ENCODE measurements at regions not wholly inside any gene's neighbourhood (a gene's known extent, or its start where the extent isn't known, plus 50 kb on each side); places are given as distances from the start of the nearest gene placed in this dataset.

DNA sequence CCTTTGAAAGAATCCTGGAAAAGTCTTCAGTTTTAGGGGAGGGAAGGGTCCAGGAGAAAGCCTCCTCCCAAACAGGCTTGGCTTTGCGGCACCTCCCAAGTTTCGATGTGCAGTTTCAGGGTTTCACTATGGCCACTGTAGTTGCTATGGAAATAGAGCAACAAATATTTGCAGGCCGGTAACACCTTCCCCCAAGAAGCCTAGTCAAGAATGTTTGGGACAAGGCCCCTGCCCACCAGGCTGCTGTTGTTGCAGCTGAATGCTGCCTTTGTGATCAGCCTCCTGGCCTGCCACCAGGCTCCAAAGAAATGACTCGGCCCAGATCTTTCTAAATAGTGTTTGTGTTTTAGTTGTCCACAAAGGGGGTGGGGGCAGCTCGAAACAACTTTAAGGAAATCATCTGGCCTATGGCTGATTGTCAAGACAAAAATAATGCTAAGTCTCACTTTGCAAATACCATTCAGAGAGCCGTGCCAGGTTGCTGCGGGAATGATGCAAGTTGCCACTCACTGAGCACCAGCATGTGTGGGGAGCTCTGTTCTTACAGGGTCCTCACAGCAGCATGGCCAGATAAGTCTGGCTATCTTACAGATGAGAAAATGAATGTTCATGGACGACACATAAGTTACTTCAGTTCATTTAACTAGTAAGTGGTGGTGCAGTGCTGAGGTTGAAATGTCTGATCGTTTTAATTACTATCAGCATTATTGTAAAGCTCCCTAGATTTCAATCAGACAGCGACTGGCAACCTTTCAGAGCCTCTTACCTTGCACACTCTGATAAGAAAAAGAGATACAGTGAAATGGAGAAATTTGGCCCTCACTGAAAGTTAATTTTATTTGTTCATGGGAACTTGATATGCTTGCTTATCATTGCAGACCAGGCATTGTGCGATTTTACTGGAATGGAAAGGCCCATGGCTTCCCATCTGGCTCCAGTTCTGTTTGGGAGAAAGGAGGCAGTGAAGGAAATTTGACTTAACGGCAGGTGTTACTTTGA, 91.2 kb upstream of the JUN start (continued):
- TF ChIP-seq CHD7 (IDR thresholded peaks at IDR 0.05; ENCODE audit: insufficient replicate concordance, low read length) (peak; percentile 29), TCF12 (IDR thresholded peaks at IDR 0.05; ENCODE audit: low read depth, low read length) (0 out of 2 replicates have a peak, but pooled peaks have one; percentile 27), ASH2L (IDR thresholded peaks at IDR 0.05; ENCODE audit: low read length) (peak; percentile 98), ZNF274 (IDR thresholded peaks at IDR 0.05; ENCODE audit: borderline replicate concordance, extremely low read depth, low read length) (no peak), EP300 (IDR thresholded peaks at IDR 0.05; ENCODE audit: borderline replicate concordance in 1 of 2, low read depth in 2 of 2, low read length in 2 of 2) (peak in 1 of 2 experiments; percentile 86; a peak in 2 of 3 replicates), HDAC6 (IDR thresholded peaks at IDR 0.05; ENCODE audit: low read depth, low read length) (no peak), GTF2F1 (IDR thresholded peaks at IDR 0.05; ENCODE audit: borderline replicate concordance, low read depth, low read length) (no peak), POLR2A (IDR thresholded peaks at IDR 0.05; ENCODE audit: control extremely low read depth in 1 of 2, low read depth in 2 of 2, low read length in 2 of 2) (peak; percentile 30 to 65; a peak in 2 of 3 replicates)

All from H1 (cell line).